ENCODE measurements at regions not wholly inside any gene's neighbourhood (a gene's known extent, or its start where the extent isn't known, plus 50 kb on each side); places are given as distances from the start of the nearest gene placed in this dataset.

DNA sequence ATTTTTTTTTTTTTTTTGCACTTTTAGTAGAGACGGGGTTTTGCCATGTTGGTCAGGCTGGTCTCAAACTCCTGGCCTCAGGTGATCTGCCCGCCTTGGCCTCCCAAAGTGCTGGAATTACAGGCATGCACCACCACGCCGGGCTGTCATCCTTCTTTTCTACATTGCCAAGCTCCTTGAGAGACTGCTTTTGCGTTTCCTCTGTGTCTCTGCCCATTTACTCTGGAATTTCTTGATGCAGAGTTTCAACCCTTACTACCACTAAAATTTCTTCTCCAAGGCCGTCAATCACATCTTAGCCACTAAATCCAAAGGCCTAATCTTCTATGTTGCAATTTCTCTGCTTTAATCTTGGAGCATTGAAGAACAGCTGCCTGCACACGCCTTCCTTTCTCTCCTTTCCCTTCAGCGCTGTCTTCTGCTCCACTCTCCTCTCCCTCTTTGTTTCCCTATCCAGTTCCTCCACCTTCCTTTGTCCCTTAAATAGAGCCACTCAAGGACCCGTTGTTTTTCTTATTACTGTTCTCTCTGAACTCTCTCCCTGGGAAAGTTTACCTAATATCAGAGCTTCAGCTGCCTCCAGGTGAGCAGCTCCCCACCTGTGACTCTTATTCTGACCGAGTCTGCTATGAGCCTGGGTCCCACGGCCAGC, 98.8 kb downstream of the SLC35B3 start:
- DNase-seq: no peak
- Histone ChIP-seq H3K4me2 (no peak overlapping the region), H3K79me2 (ENCODE audit: insufficient read depth) (no peaks in the 10 kb centered on the region), H3K27ac (ENCODE audit: low read depth in 2 of 2, low read length in 1 of 2) (no peak overlapping the region), H3K4me1 (ENCODE audit: control insufficient read depth in 1 of 2, insufficient read depth in 2 of 2, low read depth in 1 of 2, low read length in 1 of 2) (no peaks in the 10 kb centered on the region), H4K20me1 (ENCODE audit: insufficient read depth) (no peaks in the 10 kb centered on the region), H3K9ac (no peak overlapping the region), H3K27me3 (ENCODE audit: insufficient read depth) (no peaks in the 10 kb centered on the region), H3K36me3 (replicated peaks in 1 of 2; ENCODE audit: control insufficient read depth in 1 of 2, insufficient read depth in 2 of 2, low read length in 1 of 2) (no peaks in the 10 kb centered on the region), H3K4me3 (ENCODE audit: low read depth in 2 of 2, low read length in 1 of 2) (no peak overlapping the region), H3K9me2 (no peaks in the 10 kb centered on the region), H2AFZ (ENCODE audit: low read depth) (no peak overlapping the region), H3F3A (replicated peaks; ENCODE audit: insufficient read depth) (no peaks in the 10 kb centered on the region), H3K9me3 (no peaks in the 10 kb centered on the region)
- no peak for TF ChIP-seq RFX5 (IDR thresholded peaks at IDR 0.05; ENCODE audit: low read length)
- CTCF ChIA-PET: no interaction called here
- 44% methylated on average over 11 of the region's 11 CpGs for WGBS (ENCODE audit: low lambda C conversion rate)
- POLR2A ChIA-PET: no interaction called here

DNA sequence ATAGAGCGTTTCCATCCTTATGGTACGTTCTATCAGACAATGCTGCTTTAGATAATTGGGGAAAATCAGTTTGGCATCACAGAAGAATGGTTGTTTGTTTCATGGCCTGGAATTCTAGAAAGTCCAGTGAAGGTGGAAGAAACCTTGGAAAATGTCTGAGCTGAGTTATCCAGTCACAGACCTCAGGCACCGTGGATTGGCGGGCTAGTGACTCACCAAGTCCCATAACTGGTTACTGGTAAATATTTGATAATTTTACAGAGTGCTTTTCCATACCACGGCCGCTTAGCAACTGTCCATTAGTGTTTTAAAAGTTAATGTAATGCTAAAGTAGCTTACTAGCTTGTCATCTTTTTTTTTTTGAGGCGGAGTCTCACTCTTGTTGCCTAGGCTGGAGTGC, 99.4 kb downstream of the SLC35B3 start:
- H3K79me2 ChIP-seq (ENCODE audit: insufficient read depth): no peaks in the 10 kb centered on the region
- H3K9ac ChIP-seq: no peak overlapping the region
- H3K4me2 ChIP-seq: no peak overlapping the region
- H3K36me3 ChIP-seq (replicated peaks in 1 of 2; ENCODE audit: control insufficient read depth in 1 of 2, insufficient read depth in 2 of 2, low read length in 1 of 2): no peaks in the 10 kb centered on the region
- H3F3A ChIP-seq (replicated peaks; ENCODE audit: insufficient read depth): no peaks in the 10 kb centered on the region
- no peak overlapping the region for H2AFZ ChIP-seq (ENCODE audit: low read depth)
- WGBS (ENCODE audit: low lambda C conversion rate): 58% methylated on average over 7 of the region's 7 CpGs
- H3K4me3 ChIP-seq (ENCODE audit: low read depth in 2 of 2, low read length in 1 of 2): no peak overlapping the region
- no peaks in the 10 kb centered on the region for H3K9me3 ChIP-seq
- no peak for DNase-seq
- H3K27ac ChIP-seq (ENCODE audit: low read depth in 2 of 2, low read length in 1 of 2): no peak overlapping the region
- H3K4me1 ChIP-seq (ENCODE audit: control insufficient read depth in 1 of 2, insufficient read depth in 2 of 2, low read depth in 1 of 2, low read length in 1 of 2): no peaks in the 10 kb centered on the region
- no peak for TF ChIP-seq FOXM1 (IDR thresholded peaks at IDR 0.05; ENCODE audit: low read depth)
- TF ChIP-seq, protein P1, sequence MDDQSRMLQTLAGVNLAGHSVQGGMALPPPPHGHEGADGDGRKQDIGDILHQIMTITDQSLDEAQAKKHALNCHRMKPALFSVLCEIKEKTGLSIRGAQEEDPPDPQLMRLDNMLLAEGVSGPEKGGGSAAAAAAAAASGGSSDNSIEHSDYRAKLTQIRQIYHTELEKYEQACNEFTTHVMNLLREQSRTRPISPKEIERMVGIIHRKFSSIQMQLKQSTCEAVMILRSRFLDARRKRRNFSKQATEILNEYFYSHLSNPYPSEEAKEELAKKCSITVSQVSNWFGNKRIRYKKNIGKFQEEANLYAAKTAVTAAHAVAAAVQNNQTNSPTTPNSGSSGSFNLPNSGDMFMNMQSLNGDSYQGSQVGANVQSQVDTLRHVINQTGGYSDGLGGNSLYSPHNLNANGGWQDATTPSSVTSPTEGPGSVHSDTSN (IDR thresholded peaks at IDR 0.05): no peak
- TF ChIP-seq POLR2AphosphoS5 (IDR thresholded peaks at IDR 0.05; ENCODE audit: low read depth, low read length): no peak
- no peak for TF ChIP-seq RAD21 (IDR thresholded peaks at IDR 0.05; ENCODE audit: low read length)
- TF ChIP-seq, protein P2, sequence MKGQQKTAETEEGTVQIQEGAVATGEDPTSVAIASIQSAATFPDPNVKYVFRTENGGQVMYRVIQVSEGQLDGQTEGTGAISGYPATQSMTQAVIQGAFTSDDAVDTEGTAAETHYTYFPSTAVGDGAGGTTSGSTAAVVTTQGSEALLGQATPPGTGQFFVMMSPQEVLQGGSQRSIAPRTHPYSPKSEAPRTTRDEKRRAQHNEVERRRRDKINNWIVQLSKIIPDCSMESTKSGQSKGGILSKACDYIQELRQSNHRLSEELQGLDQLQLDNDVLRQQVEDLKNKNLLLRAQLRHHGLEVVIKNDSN (IDR thresholded peaks at IDR 0.05; ENCODE audit: borderline replicate concordance, low read depth): no peak
- no peak for TF ChIP-seq TCF12 (IDR thresholded peaks at IDR 0.05)
- TF ChIP-seq, protein P3, sequence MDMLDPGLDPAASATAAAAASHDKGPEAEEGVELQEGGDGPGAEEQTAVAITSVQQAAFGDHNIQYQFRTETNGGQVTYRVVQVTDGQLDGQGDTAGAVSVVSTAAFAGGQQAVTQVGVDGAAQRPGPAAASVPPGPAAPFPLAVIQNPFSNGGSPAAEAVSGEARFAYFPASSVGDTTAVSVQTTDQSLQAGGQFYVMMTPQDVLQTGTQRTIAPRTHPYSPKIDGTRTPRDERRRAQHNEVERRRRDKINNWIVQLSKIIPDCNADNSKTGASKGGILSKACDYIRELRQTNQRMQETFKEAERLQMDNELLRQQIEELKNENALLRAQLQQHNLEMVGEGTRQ (IDR thresholded peaks at IDR 0.05; ENCODE audit: borderline replicate concordance, low read depth, low read length): no peak
- no peak for TF ChIP-seq SMC3 (IDR thresholded peaks at IDR 0.05; ENCODE audit: low read depth, low read length)
- no peak for TF ChIP-seq YY1 (IDR thresholded peaks at IDR 0.05; ENCODE audit: low read depth)
- TF ChIP-seq, protein P4, sequence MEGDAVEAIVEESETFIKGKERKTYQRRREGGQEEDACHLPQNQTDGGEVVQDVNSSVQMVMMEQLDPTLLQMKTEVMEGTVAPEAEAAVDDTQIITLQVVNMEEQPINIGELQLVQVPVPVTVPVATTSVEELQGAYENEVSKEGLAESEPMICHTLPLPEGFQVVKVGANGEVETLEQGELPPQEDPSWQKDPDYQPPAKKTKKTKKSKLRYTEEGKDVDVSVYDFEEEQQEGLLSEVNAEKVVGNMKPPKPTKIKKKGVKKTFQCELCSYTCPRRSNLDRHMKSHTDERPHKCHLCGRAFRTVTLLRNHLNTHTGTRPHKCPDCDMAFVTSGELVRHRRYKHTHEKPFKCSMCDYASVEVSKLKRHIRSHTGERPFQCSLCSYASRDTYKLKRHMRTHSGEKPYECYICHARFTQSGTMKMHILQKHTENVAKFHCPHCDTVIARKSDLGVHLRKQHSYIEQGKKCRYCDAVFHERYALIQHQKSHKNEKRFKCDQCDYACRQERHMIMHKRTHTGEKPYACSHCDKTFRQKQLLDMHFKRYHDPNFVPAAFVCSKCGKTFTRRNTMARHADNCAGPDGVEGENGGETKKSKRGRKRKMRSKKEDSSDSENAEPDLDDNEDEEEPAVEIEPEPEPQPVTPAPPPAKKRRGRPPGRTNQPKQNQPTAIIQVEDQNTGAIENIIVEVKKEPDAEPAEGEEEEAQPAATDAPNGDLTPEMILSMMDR (IDR thresholded peaks at IDR 0.05): no peak
- no peak for TF ChIP-seq SIN3A (IDR thresholded peaks at IDR 0.05; ENCODE audit: borderline replicate concordance, low read depth, low read length)
- TF ChIP-seq EP300 (IDR thresholded peaks at IDR 0.05; ENCODE audit: borderline replicate concordance in 1 of 2, low read depth in 1 of 2, low read length in 1 of 2): no peak
- no peak for TF ChIP-seq NRF1 (IDR thresholded peaks at IDR 0.05; ENCODE audit: low read depth, low read length)
- TF ChIP-seq, protein P5, sequence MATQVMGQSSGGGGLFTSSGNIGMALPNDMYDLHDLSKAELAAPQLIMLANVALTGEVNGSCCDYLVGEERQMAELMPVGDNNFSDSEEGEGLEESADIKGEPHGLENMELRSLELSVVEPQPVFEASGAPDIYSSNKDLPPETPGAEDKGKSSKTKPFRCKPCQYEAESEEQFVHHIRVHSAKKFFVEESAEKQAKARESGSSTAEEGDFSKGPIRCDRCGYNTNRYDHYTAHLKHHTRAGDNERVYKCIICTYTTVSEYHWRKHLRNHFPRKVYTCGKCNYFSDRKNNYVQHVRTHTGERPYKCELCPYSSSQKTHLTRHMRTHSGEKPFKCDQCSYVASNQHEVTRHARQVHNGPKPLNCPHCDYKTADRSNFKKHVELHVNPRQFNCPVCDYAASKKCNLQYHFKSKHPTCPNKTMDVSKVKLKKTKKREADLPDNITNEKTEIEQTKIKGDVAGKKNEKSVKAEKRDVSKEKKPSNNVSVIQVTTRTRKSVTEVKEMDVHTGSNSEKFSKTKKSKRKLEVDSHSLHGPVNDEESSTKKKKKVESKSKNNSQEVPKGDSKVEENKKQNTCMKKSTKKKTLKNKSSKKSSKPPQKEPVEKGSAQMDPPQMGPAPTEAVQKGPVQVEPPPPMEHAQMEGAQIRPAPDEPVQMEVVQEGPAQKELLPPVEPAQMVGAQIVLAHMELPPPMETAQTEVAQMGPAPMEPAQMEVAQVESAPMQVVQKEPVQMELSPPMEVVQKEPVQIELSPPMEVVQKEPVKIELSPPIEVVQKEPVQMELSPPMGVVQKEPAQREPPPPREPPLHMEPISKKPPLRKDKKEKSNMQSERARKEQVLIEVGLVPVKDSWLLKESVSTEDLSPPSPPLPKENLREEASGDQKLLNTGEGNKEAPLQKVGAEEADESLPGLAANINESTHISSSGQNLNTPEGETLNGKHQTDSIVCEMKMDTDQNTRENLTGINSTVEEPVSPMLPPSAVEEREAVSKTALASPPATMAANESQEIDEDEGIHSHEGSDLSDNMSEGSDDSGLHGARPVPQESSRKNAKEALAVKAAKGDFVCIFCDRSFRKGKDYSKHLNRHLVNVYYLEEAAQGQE (IDR thresholded peaks at IDR 0.05; ENCODE audit: low read depth, low read length): no peak
- TF ChIP-seq, protein P6, sequence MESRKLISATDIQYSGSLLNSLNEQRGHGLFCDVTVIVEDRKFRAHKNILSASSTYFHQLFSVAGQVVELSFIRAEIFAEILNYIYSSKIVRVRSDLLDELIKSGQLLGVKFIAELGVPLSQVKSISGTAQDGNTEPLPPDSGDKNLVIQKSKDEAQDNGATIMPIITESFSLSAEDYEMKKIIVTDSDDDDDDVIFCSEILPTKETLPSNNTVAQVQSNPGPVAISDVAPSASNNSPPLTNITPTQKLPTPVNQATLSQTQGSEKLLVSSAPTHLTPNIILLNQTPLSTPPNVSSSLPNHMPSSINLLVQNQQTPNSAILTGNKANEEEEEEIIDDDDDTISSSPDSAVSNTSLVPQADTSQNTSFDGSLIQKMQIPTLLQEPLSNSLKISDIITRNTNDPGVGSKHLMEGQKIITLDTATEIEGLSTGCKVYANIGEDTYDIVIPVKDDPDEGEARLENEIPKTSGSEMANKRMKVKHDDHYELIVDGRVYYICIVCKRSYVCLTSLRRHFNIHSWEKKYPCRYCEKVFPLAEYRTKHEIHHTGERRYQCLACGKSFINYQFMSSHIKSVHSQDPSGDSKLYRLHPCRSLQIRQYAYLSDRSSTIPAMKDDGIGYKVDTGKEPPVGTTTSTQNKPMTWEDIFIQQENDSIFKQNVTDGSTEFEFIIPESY (IDR thresholded peaks at IDR 0.05; ENCODE audit: borderline replicate concordance, low read depth): no peak
- ChIA-PET CTCF (no interaction called here), POLR2A (no interaction called here)
- H3K27me3 ChIP-seq (ENCODE audit: insufficient read depth): no peaks in the 10 kb centered on the region
- no peaks in the 10 kb centered on the region for H4K20me1 ChIP-seq (ENCODE audit: insufficient read depth)
- no peaks in the 10 kb centered on the region for H3K9me2 ChIP-seq
